HCT116 (cell line): ENCODE measurements at regions not wholly inside any gene's neighbourhood (a gene's known extent, or its start where the extent isn't known, plus 50 kb on each side); places are given as distances from the start of the nearest gene placed in this dataset.

ENCODE experiments used
- ATAC-seq: fragments of 200-7000 bp; cut with Tn5 transposase; 2 replicates; pipeline ENCODE4 v1.9.1; 2020; ENCODE audit warnings: mild to moderate bottlenecking, moderate library complexity
- BruUV-seq: library from RNA; stranded (reverse); fragments of 400-500 nt; replicated peaks from 2 replicates; lab custom pipeline; 2021; lab: Mats Ljungman, UMichigan
- CTCF ChIA-PET: fragments of 300-600 bp; sonication (Branson Sonifier 250); formaldehyde crosslinking; loops from one replicate; lab custom pipeline; 2021; ENCODE audit warnings: antibody characterized with exemption; lab: Charles Lee
- POLR2A ChIA-PET: fragments of 300-600, 350-600 bp; sonication (Branson Sonifier 250); formaldehyde crosslinking; loops from one replicate; lab custom pipeline; 2021; ENCODE audit warnings: antibody characterized with exemption; lab: Charles Lee
- RAD21 ChIA-PET, 2 experiments: fragments of 300-600 bp; sonication (Branson Sonifier 250); formaldehyde crosslinking; loops; one replicate each; lab custom pipeline; 2023; ENCODE audit warnings: low total read pairs in 2 of 2; ENCODE audit not compliant: uncharacterized antibody in 2 of 2, unreplicated experiment in 2 of 2, low non-redundant PET in 1 of 2; lab: Charles Lee
- DNase-seq: peaks from one replicate; pipeline ENCODE4 v3.0.0-alpha.2; 2010; ENCODE audit warnings: low read depth, low spot score
- H2AFZ ChIP-seq: fragments of 200-600 bp; shearing (Covaris generic), sonication (generic); 2 replicates; pipeline ENCODE4 v1.6.1; 2017; ENCODE audit warnings: low read depth, mixed run types, mixed read lengths, antibody characterized with exemption, low read length; ENCODE audit not compliant: poor library complexity, severe bottlenecking
- H3K27ac ChIP-seq: 2 replicates; pipeline ENCODE4 v1.5.1; 2012; ENCODE audit warnings: low read depth, low read length
- H3K27me3 ChIP-seq: fragments of 200-600 bp; sonication (generic); 2 replicates; pipeline ENCODE4 v1.6.1; 2016; ENCODE audit warnings: mixed run types, low read length, mixed read lengths; ENCODE audit not compliant: insufficient read depth
- H3K36me3 ChIP-seq, 2 experiments: fragments of 200-500 bp in 1 of 2; fragments of 200-600 bp in 1 of 2; sonication (Bioruptor generic) in 1 of 2; sonication (generic) in 1 of 2; 2 replicates each; pipeline versions ENCODE4 v1.5.1 to v1.6.1; 2014 to 2016; ENCODE audit warnings: low read length in 2 of 2, inconsistent platforms in 1 of 2, mixed read lengths in 1 of 2, mixed run types in 1 of 2; ENCODE audit not compliant: insufficient read depth in 2 of 2, control insufficient read depth in 1 of 2
- H3K4me1 ChIP-seq, 2 experiments: fragments of 200-600 bp in 1 of 2; sonication (generic) in 1 of 2; 2 replicates each; pipeline versions ENCODE4 v1.5.1 to v1.6.1; 2012 to 2017; ENCODE audit warnings: low read length in 2 of 2, inconsistent platforms in 1 of 2, mild to moderate bottlenecking in 1 of 2, mixed read lengths in 1 of 2, mixed run types in 1 of 2, moderate library complexity in 1 of 2; ENCODE audit not compliant: insufficient read depth in 2 of 2, control insufficient read depth in 1 of 2
- H3K4me2 ChIP-seq: fragments of 200-600 bp; sonication (generic); 2 replicates; pipeline ENCODE4 v1.6.1; 2017; ENCODE audit warnings: mixed run types, low read length, mixed read lengths
- H3K4me3 ChIP-seq, 2 experiments: fragments of 200-600 bp in 1 of 2; sonication (generic) in 1 of 2; replicated peaks in 1 of 2; 2 replicates each; pipeline ENCODE4 v1.5.1; 2011 to 2016; ENCODE audit warnings: low read length in 2 of 2, control low read depth in 1 of 2, low read depth in 1 of 2, mild to moderate bottlenecking in 1 of 2, mixed read lengths in 1 of 2, mixed run types in 1 of 2
- H3K79me2 ChIP-seq: fragments of 200-600 bp; sonication (generic); 2 replicates; pipeline ENCODE4 v1.6.1; 2017; ENCODE audit warnings: mild to moderate bottlenecking, mixed run types, low read length, moderate library complexity, mixed read lengths; ENCODE audit not compliant: insufficient read depth
- H3K9ac ChIP-seq: fragments of 200-600 bp; sonication (generic); 2 replicates; pipeline ENCODE4 v1.6.1; 2016; ENCODE audit warnings: low read length, mixed read lengths
- H3K9me2 ChIP-seq: fragments of 200-600 bp; sonication (generic), shearing (Covaris generic); 2 replicates; pipeline ENCODE4 v1.6.1; 2017; ENCODE audit warnings: mixed run types, mild to moderate bottlenecking, moderate library complexity; ENCODE audit not compliant: insufficient read depth
- H3K9me3 ChIP-seq, 2 experiments: fragments of 200-500 bp in 1 of 2; fragments of 200-600 bp in 1 of 2; sonication (Bioruptor generic) in 1 of 2; sonication (generic) in 1 of 2; 2 replicates each; pipeline ENCODE4 v1.6.1; 2014 to 2017; ENCODE audit warnings: low read length in 2 of 2, mixed read lengths in 2 of 2, inconsistent platforms in 1 of 2, low read depth in 1 of 2, mild to moderate bottlenecking in 1 of 2, mixed run types in 1 of 2, moderate library complexity in 1 of 2; ENCODE audit not compliant: control insufficient read depth in 1 of 2, insufficient read depth in 1 of 2
- H4K20me1 ChIP-seq: fragments of 200-600 bp; sonication (generic), shearing (Covaris generic); 2 replicates; pipeline ENCODE4 v1.6.1; 2017; ENCODE audit warnings: mixed run types, mild to moderate bottlenecking, moderate library complexity; ENCODE audit not compliant: insufficient read depth
- ATF3 ChIP-seq: IDR thresholded peaks from 2 replicates; pipeline ENCODE4 v1.6.1; 2012
- CBX3 ChIP-seq: IDR thresholded peaks from 2 replicates; pipeline ENCODE4 v1.6.1; 2012; ENCODE audit warnings: low read depth
- CEBPB ChIP-seq: IDR thresholded peaks from 2 replicates; pipeline ENCODE4 v1.6.1; 2012; ENCODE audit warnings: low read depth
- ELF1 ChIP-seq: IDR thresholded peaks from 2 replicates; pipeline ENCODE4 v1.6.1; 2012; ENCODE audit warnings: low read depth, borderline replicate concordance
- EZH2 ChIP-seq: fragments of 200-600 bp; sonication (generic); IDR thresholded peaks from 2 replicates; pipeline ENCODE4 v1.6.1; 2017; ENCODE audit warnings: antibody characterized with exemption, mixed run types
- EZH2phosphoT487 ChIP-seq: fragments of 200-600 bp; IDR thresholded peaks from 2 replicates; pipeline ENCODE4 v1.6.1; 2018; ENCODE audit warnings: antibody characterized with exemption, borderline replicate concordance
- FOSL1 ChIP-seq: IDR thresholded peaks from 2 replicates; pipeline ENCODE4 v1.6.1; 2012; ENCODE audit warnings: low read depth
- JUND ChIP-seq: IDR thresholded peaks from 2 replicates; pipeline ENCODE4 v1.6.1; 2012
- MAX ChIP-seq: IDR thresholded peaks from 2 replicates; pipeline ENCODE4 v1.6.1; 2012
- POLR2AphosphoS5 ChIP-seq: IDR thresholded peaks from 2 replicates; pipeline ENCODE4 v1.6.1; 2011; ENCODE audit warnings: mild to moderate bottlenecking, low read depth, low read length, moderate library complexity
- SRF ChIP-seq: IDR thresholded peaks from 2 replicates; pipeline ENCODE4 v1.6.1; 2012; ENCODE audit warnings: low read depth
- TCF7L2 ChIP-seq: IDR thresholded peaks from 2 replicates; pipeline ENCODE4 v1.7.0; 2011; ENCODE audit warnings: borderline replicate concordance, inconsistent platforms; ENCODE audit not compliant: insufficient read depth, insufficient read length; ENCODE audit errors: extremely low read depth
- YY1 ChIP-seq: IDR thresholded peaks from 2 replicates; pipeline ENCODE4 v1.6.1; 2011; ENCODE audit warnings: low read length, low read depth, moderate library complexity, mild to moderate bottlenecking; ENCODE audit not compliant: insufficient replicate concordance; ENCODE audit errors: extremely low read depth
- ZFX ChIP-seq: fragments of 450-650 bp; IDR thresholded peaks from 2 replicates; pipeline ENCODE4 v1.6.1; 2017
- ZNF274 ChIP-seq: fragments of 200-500 bp; sonication (Bioruptor generic); IDR thresholded peaks from 2 replicates; pipeline ENCODE4 v1.6.1; 2014; ENCODE audit warnings: mild to moderate bottlenecking, low read depth, low read length, inconsistent platforms
- intact Hi-C: fragments of 100-400 bp; cut with micrococcal nuclease; formaldehyde crosslinking; loops from 2 replicates; pipeline ENCODE4 v1.10.0; 2022
- TF ChIP-seq, protein P1 (sequence below): IDR thresholded peaks from 2 replicates; pipeline ENCODE4 v1.6.1; 2012; ENCODE audit warnings: low read depth
- TF ChIP-seq, protein P2 (sequence below), 3 experiments: fragments of 200-600 bp in 1 of 3; sonication (generic) in 1 of 3; IDR thresholded peaks in 2 of 3; conservative IDR thresholded peaks in 1 of 3; 2 replicates each; pipeline ENCODE4 v1.5.1; 2012 to 2017; ENCODE audit warnings: low read depth in 2 of 3, low read length in 2 of 3, antibody characterized with exemption in 1 of 3, borderline replicate concordance in 1 of 3, control low read depth in 1 of 3, mild to moderate bottlenecking in 1 of 3, mixed read lengths in 1 of 3, mixed run types in 1 of 3, moderate library complexity in 1 of 3; ENCODE audit not compliant: insufficient read depth in 1 of 3

- Histone ChIP-seq H3K9me3 (no peaks in the 10 kb centered on the region), H3K9me2 (no peaks in the 10 kb centered on the region), H3K4me1 (peaks cover 22 to 38% of the 10 kb centered on the region in 2 experiments), H3K9ac (no peak overlapping the region), H3K4me2 (no peak overlapping the region), H3K36me3 (no peaks in the 10 kb centered on the region), H3K4me3 (no peak overlapping the region), H3K27ac (no peak overlapping the region), H2AFZ (no peak overlapping the region), H4K20me1 (no peaks in the 10 kb centered on the region), H3K27me3 (no peaks in the 10 kb centered on the region), H3K79me2 (no peaks in the 10 kb centered on the region)
- RAD21 ChIA-PET: no interaction called here
- no peak for ATAC-seq
- BruUV-seq: no TSS peak
- CTCF ChIA-PET: no interaction called here
- DNase-seq: no peak
- intact Hi-C loops: no loop called here
- TF ChIP-seq TCF7L2: no peak
- no peak for TF ChIP-seq EZH2
- TF ChIP-seq CBX3: no peak
- no peak for TF ChIP-seq JUND
- no peak for TF ChIP-seq POLR2AphosphoS5
- TF ChIP-seq YY1: no peak
- TF ChIP-seq MAX: no peak
- TF ChIP-seq, all 23 proteins: peak for 0
- POLR2A ChIA-PET: no interaction called here
Observed at GRCh38 chr11:86746514-86746913, 53.8 kb upstream of the PRSS23 start.

DNA sequence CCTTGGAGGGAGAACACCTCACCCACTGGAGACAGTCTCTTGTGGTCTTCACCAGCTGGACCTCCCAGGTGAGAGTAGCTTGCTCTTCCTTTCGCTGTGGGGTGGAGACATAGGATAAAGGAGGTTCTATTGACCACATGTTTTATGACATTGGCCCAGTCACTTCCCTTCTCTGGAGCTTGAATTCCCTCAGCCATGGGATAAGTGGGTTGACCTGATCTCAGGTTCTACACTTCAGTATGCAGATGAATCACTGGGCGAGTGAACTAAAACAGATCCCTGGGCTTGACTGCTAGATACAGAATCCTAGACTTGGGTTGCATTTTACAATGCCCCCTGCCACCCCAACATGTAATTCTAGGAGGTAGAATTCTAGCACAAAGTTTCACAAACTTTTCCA, 54.8 kb upstream of the PRSS23 start:
- ChIA-PET CTCF (interaction anchor here (0.6 kb wide), 1 partner anchor 1871 kb away, joined by 3 read pairs; no protein-coding TSS in a partner anchor), POLR2A (no interaction called here), RAD21 (no interaction called here)
- Histone ChIP-seq H3K27ac (no peak overlapping the region), H3K9me3 (no peaks in the 10 kb centered on the region), H3K9me2 (no peaks in the 10 kb centered on the region), H3K27me3 (no peaks in the 10 kb centered on the region), H3K79me2 (no peaks in the 10 kb centered on the region), H3K4me2 (no peak overlapping the region), H3K9ac (no peak overlapping the region), H3K36me3 (no peaks in the 10 kb centered on the region), H3K4me3 (no peak overlapping the region), H2AFZ (no peak overlapping the region), H4K20me1 (no peaks in the 10 kb centered on the region), H3K4me1 (peaks cover 31 to 48% of the 10 kb centered on the region in 2 experiments)
- intact Hi-C loops: no loop called here
- no TSS peak for BruUV-seq
- no peak for DNase-seq
- no peak for ATAC-seq
- TF ChIP-seq, protein P1, sequence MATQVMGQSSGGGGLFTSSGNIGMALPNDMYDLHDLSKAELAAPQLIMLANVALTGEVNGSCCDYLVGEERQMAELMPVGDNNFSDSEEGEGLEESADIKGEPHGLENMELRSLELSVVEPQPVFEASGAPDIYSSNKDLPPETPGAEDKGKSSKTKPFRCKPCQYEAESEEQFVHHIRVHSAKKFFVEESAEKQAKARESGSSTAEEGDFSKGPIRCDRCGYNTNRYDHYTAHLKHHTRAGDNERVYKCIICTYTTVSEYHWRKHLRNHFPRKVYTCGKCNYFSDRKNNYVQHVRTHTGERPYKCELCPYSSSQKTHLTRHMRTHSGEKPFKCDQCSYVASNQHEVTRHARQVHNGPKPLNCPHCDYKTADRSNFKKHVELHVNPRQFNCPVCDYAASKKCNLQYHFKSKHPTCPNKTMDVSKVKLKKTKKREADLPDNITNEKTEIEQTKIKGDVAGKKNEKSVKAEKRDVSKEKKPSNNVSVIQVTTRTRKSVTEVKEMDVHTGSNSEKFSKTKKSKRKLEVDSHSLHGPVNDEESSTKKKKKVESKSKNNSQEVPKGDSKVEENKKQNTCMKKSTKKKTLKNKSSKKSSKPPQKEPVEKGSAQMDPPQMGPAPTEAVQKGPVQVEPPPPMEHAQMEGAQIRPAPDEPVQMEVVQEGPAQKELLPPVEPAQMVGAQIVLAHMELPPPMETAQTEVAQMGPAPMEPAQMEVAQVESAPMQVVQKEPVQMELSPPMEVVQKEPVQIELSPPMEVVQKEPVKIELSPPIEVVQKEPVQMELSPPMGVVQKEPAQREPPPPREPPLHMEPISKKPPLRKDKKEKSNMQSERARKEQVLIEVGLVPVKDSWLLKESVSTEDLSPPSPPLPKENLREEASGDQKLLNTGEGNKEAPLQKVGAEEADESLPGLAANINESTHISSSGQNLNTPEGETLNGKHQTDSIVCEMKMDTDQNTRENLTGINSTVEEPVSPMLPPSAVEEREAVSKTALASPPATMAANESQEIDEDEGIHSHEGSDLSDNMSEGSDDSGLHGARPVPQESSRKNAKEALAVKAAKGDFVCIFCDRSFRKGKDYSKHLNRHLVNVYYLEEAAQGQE: no peak
- TF ChIP-seq EZH2phosphoT487 (no peak), CBX3 (no peak), SRF (no peak), ELF1 (no peak), ZFX (no peak), FOSL1 (no peak), ZNF274 (no peak), CEBPB (no peak), YY1 (no peak), ATF3 (no peak)
- TF ChIP-seq, protein P2, sequence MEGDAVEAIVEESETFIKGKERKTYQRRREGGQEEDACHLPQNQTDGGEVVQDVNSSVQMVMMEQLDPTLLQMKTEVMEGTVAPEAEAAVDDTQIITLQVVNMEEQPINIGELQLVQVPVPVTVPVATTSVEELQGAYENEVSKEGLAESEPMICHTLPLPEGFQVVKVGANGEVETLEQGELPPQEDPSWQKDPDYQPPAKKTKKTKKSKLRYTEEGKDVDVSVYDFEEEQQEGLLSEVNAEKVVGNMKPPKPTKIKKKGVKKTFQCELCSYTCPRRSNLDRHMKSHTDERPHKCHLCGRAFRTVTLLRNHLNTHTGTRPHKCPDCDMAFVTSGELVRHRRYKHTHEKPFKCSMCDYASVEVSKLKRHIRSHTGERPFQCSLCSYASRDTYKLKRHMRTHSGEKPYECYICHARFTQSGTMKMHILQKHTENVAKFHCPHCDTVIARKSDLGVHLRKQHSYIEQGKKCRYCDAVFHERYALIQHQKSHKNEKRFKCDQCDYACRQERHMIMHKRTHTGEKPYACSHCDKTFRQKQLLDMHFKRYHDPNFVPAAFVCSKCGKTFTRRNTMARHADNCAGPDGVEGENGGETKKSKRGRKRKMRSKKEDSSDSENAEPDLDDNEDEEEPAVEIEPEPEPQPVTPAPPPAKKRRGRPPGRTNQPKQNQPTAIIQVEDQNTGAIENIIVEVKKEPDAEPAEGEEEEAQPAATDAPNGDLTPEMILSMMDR (IDR thresholded peaks at IDR 0.05 in 2 of 3, conservative IDR thresholded peaks at IDR 0.05 in 1 of 3; ENCODE audit: borderline replicate concordance in 1 of 3, insufficient read depth in 1 of 3, low read depth in 2 of 3, low read length in 2 of 3): no peak
